ENCODE measurements at regions not wholly inside any gene's neighbourhood (a gene's known extent, or its start where the extent isn't known, plus 50 kb on each side); places are given as distances from the start of the nearest gene placed in this dataset.

GRCh38 chr2:183455056-183455455, 330.8 kb downstream of the NUP35 start:
- TF ChIP-seq POLR2A (IDR thresholded peaks at IDR 0.05; ENCODE audit: low read depth, low read length): no peak
- no peak for TF ChIP-seq TAF1 (IDR thresholded peaks at IDR 0.05; ENCODE audit: borderline replicate concordance, low read depth, low read length)
